Activated naive CD8-positive, alpha-beta T cell treated with anti-CD3 and anti-CD28 coated beads, Interleukin-2, amount 50 U/mL, for 24 hours (primary cell): ENCODE measurements at regions not wholly inside any gene's neighbourhood (a gene's known extent, or its start where the extent isn't known, plus 50 kb on each side); places are given as distances from the start of the nearest gene placed in this dataset.

Experiments
- ATAC-seq: fragments of 150-1000 bp; cut with Tn5 transposase; one replicate; pipeline ENCODE4 v1.10.0; 2021
- DNase-seq: peaks from one replicate; pipeline ENCODE4 v3.0.0; 2021
- H3K27ac Mint-ChIP-seq: one replicate; pipeline ENCODE4 v1.8.0; 2021; ENCODE audit warnings: mild to moderate bottlenecking, mixed read lengths
- H3K27me3 Mint-ChIP-seq: one replicate; pipeline ENCODE4 v1.8.0; 2021; ENCODE audit warnings: mixed read lengths
- H3K36me3 Mint-ChIP-seq: one replicate; pipeline ENCODE4 v1.8.0; 2021; ENCODE audit warnings: low read depth, mixed read lengths
- H3K4me1 Mint-ChIP-seq: one replicate; pipeline ENCODE4 v1.8.0; 2021; ENCODE audit warnings: mixed read lengths
- H3K4me3 Mint-ChIP-seq: one replicate; pipeline ENCODE4 v1.8.0; 2021; ENCODE audit warnings: mild to moderate bottlenecking, moderate library complexity, mixed read lengths
- H3K9me3 Mint-ChIP-seq: one replicate; pipeline ENCODE4 v1.8.0; 2021; ENCODE audit warnings: mixed read lengths

DNA sequence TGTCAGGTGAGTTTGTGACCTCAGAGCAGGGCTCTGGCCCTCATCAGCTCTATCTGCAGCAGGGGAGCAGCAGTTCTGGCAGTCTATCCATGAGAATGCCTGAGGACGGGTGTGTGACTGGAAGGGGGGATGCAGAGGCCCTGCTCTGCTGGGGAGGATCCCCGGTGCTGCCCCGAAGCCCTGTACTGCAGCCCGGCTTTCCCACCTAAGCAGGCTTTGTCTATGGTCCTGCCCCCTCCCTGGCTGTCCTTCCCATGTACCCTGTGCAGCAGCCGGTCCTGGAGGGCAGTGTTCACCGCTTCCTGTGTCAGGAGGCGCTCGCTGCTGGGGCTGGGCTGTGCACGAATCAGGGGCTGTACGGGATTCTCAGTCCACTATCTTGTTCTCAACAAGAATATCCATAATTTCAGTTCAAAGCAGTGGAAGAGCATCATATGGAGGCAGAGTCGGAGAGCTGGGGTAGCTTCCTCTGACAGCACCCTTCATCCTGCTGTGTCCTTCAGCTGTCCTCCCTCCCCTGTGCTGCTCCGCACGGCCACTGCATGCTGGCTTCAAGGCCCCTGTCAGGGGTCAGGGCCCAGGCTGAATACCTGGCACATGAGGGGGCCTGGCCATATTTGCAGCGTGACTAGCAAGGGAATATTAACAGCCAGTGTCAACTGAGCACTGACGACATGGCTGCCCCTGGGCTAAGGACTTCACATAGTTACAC, 125.2 kb downstream of the CTTN start:
- H3K27me3 Mint-ChIP-seq = peaks cover 15% of the 10 kb centered on the region
- no peak overlapping the region for H3K27ac Mint-ChIP-seq
- ATAC-seq (no peak), DNase-seq (no peak)
- H3K9me3 Mint-ChIP-seq = no peaks in the 10 kb centered on the region
- no peaks in the 10 kb centered on the region for H3K36me3 Mint-ChIP-seq
- no peaks in the 10 kb centered on the region for H3K4me1 Mint-ChIP-seq
- H3K4me3 Mint-ChIP-seq = no peak overlapping the region

DNA sequence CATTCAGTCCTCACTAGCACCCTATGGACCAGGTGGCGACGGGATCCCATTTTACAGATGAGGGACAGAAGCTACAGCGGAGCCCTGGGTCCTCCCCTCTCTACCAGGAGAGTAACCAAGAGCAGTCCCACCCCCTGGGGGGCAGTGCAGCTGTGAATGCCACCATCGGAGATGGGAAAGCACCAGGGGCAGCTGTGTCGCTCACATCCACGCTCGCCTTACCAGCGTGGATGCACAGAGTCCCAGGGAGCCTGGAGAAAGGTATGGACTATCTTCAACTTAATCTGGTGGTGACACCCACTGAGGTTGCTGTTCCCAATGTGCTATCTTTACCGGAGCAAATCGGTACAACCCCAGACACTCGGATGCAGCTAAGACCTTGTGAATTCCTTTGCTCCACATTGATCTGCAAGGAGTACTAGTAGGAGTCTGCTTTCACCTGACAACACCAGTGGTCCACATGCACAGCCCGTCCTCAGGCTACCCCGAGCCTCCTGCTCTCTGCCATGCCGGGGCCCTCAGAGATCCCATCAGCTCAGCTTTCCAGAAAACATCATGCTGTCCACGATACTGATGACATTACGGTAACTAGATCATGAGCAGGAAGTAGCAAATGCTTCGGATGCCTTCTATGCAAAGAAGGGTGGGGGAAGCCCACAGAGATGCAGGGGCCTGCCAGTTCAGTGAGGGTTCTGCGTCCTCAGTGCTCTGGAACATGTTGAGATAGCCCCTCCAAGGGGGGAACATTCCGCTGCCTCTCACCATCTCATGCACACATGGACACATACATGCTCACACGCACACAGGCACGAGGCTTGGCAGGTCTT, 126.0 kb downstream of the CTTN start:
- H3K27me3 Mint-ChIP-seq = peaks cover 15% of the 10 kb centered on the region
- H3K9me3 Mint-ChIP-seq = no peaks in the 10 kb centered on the region
- H3K27ac Mint-ChIP-seq = no peak overlapping the region
- no peaks in the 10 kb centered on the region for H3K36me3 Mint-ChIP-seq
- ATAC-seq = no peak
- H3K4me3 Mint-ChIP-seq = no peak overlapping the region
- no peaks in the 10 kb centered on the region for H3K4me1 Mint-ChIP-seq
- DNase-seq = no peak

GRCh38 chr11:70525006-70525405, 126.7 kb downstream of the CTTN start:
- DNase-seq (no peak), ATAC-seq (no peak)
- H3K27ac Mint-ChIP-seq = no peak overlapping the region
- no peaks in the 10 kb centered on the region for H3K4me1 Mint-ChIP-seq
- H3K4me3 Mint-ChIP-seq = no peak overlapping the region
- H3K27me3 Mint-ChIP-seq = peaks cover 15% of the 10 kb centered on the region
- no peaks in the 10 kb centered on the region for H3K36me3 Mint-ChIP-seq
- H3K9me3 Mint-ChIP-seq = peaks cover 6% of the 10 kb centered on the region

- no peaks in the 10 kb centered on the region for H3K4me1 Mint-ChIP-seq
- H3K36me3 Mint-ChIP-seq = no peaks in the 10 kb centered on the region
- H3K27me3 Mint-ChIP-seq = peaks cover 15% of the 10 kb centered on the region
- DNase-seq = no peak
- no peak for ATAC-seq
- H3K9me3 Mint-ChIP-seq = peaks cover 6% of the 10 kb centered on the region
- H3K27ac Mint-ChIP-seq = no peak overlapping the region
- no peak overlapping the region for H3K4me3 Mint-ChIP-seq
Measured at GRCh38 chr11:70525466-70525865, 127.1 kb downstream of the CTTN start.

GRCh38 chr11:70526116-70527045, 128.1 kb downstream of the CTTN start:
- Mint-ChIP-seq H3K27me3 (peaks cover 8% of the 10 kb centered on the region), H3K9me3 (peaks cover 6% of the 10 kb centered on the region), H3K4me1 (no peaks in the 10 kb centered on the region), H3K4me3 (no peak overlapping the region), H3K36me3 (no peaks in the 10 kb centered on the region), H3K27ac (no peak overlapping the region)
- DNase-seq (no peak), ATAC-seq (no peak)

- H3K36me3 Mint-ChIP-seq = no peaks in the 10 kb centered on the region
- H3K4me3 Mint-ChIP-seq = no peak overlapping the region
- no peak for ATAC-seq
- H3K9me3 Mint-ChIP-seq = peaks cover 6% of the 10 kb centered on the region
- H3K27ac Mint-ChIP-seq = no peak overlapping the region
- H3K27me3 Mint-ChIP-seq = peaks cover 8% of the 10 kb centered on the region
- no peaks in the 10 kb centered on the region for H3K4me1 Mint-ChIP-seq
- no peak for DNase-seq
Measured at GRCh38 chr11:70527046-70527395, 128.7 kb downstream of the CTTN start.

- H3K27ac Mint-ChIP-seq = no peak overlapping the region
- no peak overlapping the region for H3K4me3 Mint-ChIP-seq
- no peaks in the 10 kb centered on the region for H3K36me3 Mint-ChIP-seq
- DNase-seq (no peak), ATAC-seq (no peak)
- peaks cover 6% of the 10 kb centered on the region for H3K9me3 Mint-ChIP-seq
- peaks cover 7% of the 10 kb centered on the region for H3K27me3 Mint-ChIP-seq
- no peaks in the 10 kb centered on the region for H3K4me1 Mint-ChIP-seq
Measured at GRCh38 chr11:70527429-70528045, 129.2 kb downstream of the CTTN start.

GRCh38 chr11:70528046-70528793, 129.9 kb downstream of the CTTN start:
- DNase-seq (no peak), ATAC-seq (no peak)
- H3K36me3 Mint-ChIP-seq = no peaks in the 10 kb centered on the region
- no peak overlapping the region for H3K27ac Mint-ChIP-seq
- no peaks in the 10 kb centered on the region for H3K4me1 Mint-ChIP-seq
- H3K27me3 Mint-ChIP-seq = peaks cover 3% of the 10 kb centered on the region
- peaks cover 6% of the 10 kb centered on the region for H3K9me3 Mint-ChIP-seq
- H3K4me3 Mint-ChIP-seq = no peak overlapping the region

- Mint-ChIP-seq H3K27ac (no peak overlapping the region), H3K9me3 (peaks cover 9% of the 10 kb centered on the region), H3K36me3 (no peaks in the 10 kb centered on the region), H3K4me1 (no peaks in the 10 kb centered on the region), H3K27me3 (peaks cover 3% of the 10 kb centered on the region), H3K4me3 (no peak overlapping the region)
- DNase-seq = no peak
- no peak for ATAC-seq
Measured at GRCh38 chr11:70528794-70529580, 130.7 kb downstream of the CTTN start.

GRCh38 chr11:70530010-70530409, 131.7 kb downstream of the CTTN start:
- Mint-ChIP-seq H3K36me3 (no peaks in the 10 kb centered on the region), H3K4me3 (no peak overlapping the region), H3K27me3 (no peaks in the 10 kb centered on the region), H3K27ac (no peak overlapping the region), H3K4me1 (no peaks in the 10 kb centered on the region), H3K9me3 (peaks cover 9% of the 10 kb centered on the region)
- ATAC-seq (no peak), DNase-seq (no peak)

DNA sequence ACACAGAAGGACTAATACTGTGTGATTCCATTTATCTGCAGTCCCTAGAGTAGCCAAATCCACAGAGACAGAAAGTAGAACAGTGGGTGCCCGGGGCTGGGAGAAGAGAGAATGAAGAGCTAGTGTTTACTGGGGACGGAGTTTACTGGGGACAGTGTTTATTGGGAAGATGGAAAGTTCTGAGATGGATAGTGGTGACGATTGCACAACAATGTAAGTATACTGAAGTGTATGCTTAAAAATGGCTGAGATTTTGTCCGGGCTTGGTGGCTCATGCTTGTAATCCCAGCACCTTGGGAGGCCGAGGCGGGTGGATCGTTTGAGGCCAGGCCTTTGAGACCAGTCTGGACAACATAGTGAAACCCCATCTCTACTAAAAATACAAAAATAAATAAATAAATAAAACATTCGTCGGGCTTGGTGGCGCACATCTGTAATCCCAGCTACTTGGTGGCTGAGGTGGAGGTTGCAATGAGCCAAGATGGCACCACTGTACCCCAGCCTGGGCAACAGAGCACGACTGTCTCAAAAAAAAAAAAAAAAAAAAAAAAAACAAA, 132.4 kb downstream of the CTTN start:
- H3K9me3 Mint-ChIP-seq = peaks cover 14% of the 10 kb centered on the region
- peaks cover 3% of the 10 kb centered on the region for H3K27me3 Mint-ChIP-seq
- no peaks in the 10 kb centered on the region for H3K36me3 Mint-ChIP-seq
- no peak overlapping the region for H3K4me3 Mint-ChIP-seq
- DNase-seq (no peak), ATAC-seq (no peak)
- H3K4me1 Mint-ChIP-seq = no peaks in the 10 kb centered on the region
- H3K27ac Mint-ChIP-seq = no peak overlapping the region

DNA sequence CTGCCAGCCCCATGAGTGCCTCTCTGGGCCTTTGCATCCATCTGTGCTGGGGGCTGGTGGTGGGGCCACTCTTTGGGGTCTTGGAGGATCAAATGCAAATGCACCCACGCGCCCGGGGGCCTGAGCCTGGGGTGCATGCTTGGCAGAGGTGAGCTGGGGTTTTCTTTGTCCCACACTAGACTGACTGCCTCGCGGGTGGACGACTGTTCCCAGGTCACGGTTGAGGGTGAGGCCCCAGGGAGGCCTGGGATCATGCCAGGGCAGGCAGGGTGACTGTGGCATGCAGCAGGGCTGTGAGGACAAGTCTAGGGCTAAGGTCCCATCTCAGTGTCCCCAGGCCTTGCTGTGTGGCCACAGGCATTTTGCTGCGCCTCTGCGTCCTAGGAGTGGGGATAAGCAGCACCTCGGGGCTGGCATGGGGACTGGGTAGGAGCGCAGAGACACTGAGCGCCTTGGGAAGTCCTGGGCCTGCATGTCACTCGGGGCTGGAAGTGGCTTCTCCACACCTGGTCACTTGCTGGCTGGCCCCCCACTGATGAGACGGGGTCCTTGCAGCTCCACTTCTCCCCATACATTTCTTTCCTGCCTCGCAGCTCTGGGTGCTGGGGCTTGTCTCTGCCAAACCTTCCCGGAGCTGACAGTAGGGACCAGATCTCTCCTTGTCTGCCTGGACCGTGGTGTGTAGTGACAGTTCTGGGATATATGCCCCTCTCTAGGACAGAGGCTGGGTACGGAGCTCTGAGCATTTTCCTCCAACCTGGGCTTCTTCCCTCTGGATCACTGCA, 133.1 kb downstream of the CTTN start:
- Mint-ChIP-seq H3K4me1 (no peaks in the 10 kb centered on the region), H3K36me3 (no peaks in the 10 kb centered on the region), H3K9me3 (peaks cover 14% of the 10 kb centered on the region), H3K27ac (no peak overlapping the region), H3K4me3 (no peak overlapping the region), H3K27me3 (peaks cover 3% of the 10 kb centered on the region)
- no peak for ATAC-seq
- DNase-seq = no peak
